ENCODE measurements at regions not wholly inside any gene's neighbourhood (a gene's known extent, or its start where the extent isn't known, plus 50 kb on each side); places are given as distances from the start of the nearest gene placed in this dataset.

DNA sequence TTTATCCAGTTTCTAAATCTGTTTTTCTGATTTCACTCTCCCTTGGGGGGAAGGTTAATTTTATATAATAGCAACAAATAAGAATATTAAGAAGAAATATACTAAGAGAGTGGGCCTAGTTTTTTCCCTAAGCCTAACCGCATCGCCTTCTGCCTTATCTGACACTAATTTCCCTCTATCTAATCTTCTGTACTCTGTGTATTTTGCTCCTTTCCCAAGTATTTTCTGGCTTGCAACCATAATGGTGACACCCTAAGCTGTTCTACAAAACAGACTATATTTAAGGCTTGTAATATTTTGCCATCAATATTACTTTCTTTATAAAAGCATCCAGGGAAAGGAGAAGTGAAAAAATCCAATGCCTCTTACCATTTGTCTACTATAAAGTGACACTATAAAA, 1168.8 kb downstream of the GALC start:
- Histone ChIP-seq H3K36me3 (ENCODE audit: insufficient read depth, low read length) (no peaks in the 10 kb centered on the region), H3F3A (ENCODE audit: insufficient read depth, low read length, poor library complexity, severe bottlenecking) (no peaks in the 10 kb centered on the region), H3K4me3 (ENCODE audit: low read length) (no peak overlapping the region), H3K4me2 (ENCODE audit: low read length) (no peak overlapping the region), H4K20me1 (ENCODE audit: insufficient read depth) (no peaks in the 10 kb centered on the region), H3K9me2 (ENCODE audit: insufficient read depth, low read length) (no peaks in the 10 kb centered on the region), H3K79me2 (replicated peaks; ENCODE audit: insufficient read depth, low read length) (no peaks in the 10 kb centered on the region), H3K9me3 (ENCODE audit: low read length) (no peaks in the 10 kb centered on the region), H3K27ac (ENCODE audit: low read length) (no peak overlapping the region), H3K9ac (ENCODE audit: low read length) (no peak overlapping the region), H3K27me3 (ENCODE audit: insufficient read depth, low read depth, low read length) (no peaks in the 10 kb centered on the region), H2AFZ (ENCODE audit: low read depth, low read length) (no peak overlapping the region)
- TF ChIP-seq POLR2AphosphoS5 (IDR thresholded peaks at IDR 0.05) = no peak

DNA sequence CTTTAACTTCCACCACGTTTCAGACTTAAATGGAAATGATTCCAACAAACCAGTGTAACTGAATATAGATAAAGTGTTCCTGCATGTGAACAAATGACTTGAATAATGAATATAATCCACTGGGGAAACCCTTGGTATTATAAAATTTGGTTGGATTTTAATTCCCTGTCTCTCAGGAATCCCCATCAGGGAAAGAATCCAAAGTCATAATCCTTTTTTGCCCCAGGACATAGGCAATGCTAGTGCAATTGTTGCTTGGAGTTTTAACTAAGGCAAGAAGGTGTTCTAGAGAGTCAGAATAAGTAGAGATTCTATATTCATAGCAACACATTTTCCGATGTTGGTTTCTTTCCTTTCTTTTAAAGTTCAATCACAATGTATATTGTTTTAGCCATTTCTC, 1169.4 kb downstream of the GALC start:
- Histone ChIP-seq H3K4me2 (ENCODE audit: low read length) (no peak overlapping the region), H3K4me3 (ENCODE audit: low read length) (no peak overlapping the region), H3K9ac (ENCODE audit: low read length) (no peak overlapping the region), H3K79me2 (replicated peaks; ENCODE audit: insufficient read depth, low read length) (no peaks in the 10 kb centered on the region), H3K36me3 (ENCODE audit: insufficient read depth, low read length) (no peaks in the 10 kb centered on the region), H3K27ac (ENCODE audit: low read length) (no peak overlapping the region), H2AFZ (ENCODE audit: low read depth, low read length) (no peak overlapping the region), H3F3A (ENCODE audit: insufficient read depth, low read length, poor library complexity, severe bottlenecking) (no peaks in the 10 kb centered on the region), H4K20me1 (ENCODE audit: insufficient read depth) (no peaks in the 10 kb centered on the region), H3K27me3 (ENCODE audit: insufficient read depth, low read depth, low read length) (no peaks in the 10 kb centered on the region), H3K9me3 (ENCODE audit: low read length) (no peaks in the 10 kb centered on the region), H3K9me2 (ENCODE audit: insufficient read depth, low read length) (no peaks in the 10 kb centered on the region)
- TF ChIP-seq, protein P1, sequence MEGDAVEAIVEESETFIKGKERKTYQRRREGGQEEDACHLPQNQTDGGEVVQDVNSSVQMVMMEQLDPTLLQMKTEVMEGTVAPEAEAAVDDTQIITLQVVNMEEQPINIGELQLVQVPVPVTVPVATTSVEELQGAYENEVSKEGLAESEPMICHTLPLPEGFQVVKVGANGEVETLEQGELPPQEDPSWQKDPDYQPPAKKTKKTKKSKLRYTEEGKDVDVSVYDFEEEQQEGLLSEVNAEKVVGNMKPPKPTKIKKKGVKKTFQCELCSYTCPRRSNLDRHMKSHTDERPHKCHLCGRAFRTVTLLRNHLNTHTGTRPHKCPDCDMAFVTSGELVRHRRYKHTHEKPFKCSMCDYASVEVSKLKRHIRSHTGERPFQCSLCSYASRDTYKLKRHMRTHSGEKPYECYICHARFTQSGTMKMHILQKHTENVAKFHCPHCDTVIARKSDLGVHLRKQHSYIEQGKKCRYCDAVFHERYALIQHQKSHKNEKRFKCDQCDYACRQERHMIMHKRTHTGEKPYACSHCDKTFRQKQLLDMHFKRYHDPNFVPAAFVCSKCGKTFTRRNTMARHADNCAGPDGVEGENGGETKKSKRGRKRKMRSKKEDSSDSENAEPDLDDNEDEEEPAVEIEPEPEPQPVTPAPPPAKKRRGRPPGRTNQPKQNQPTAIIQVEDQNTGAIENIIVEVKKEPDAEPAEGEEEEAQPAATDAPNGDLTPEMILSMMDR (IDR thresholded peaks at IDR 0.05; ENCODE audit: poor library complexity, severe bottlenecking) = no peak
- TF ChIP-seq RAD21 (conservative IDR thresholded peaks at IDR 0.05) (no peak), REST (IDR thresholded peaks at IDR 0.05; ENCODE audit: borderline replicate concordance) (no peak), SMC3 (conservative IDR thresholded peaks at IDR 0.05; ENCODE audit: poor library complexity) (no peak), EZH2 (IDR thresholded peaks at IDR 0.05; ENCODE audit: borderline replicate concordance, insufficient read depth, low read length, poor library complexity, severe bottlenecking) (no peak), EP300 (conservative IDR thresholded peaks at IDR 0.05; ENCODE audit: poor library complexity, severe bottlenecking) (no peak), TAF1 (IDR thresholded peaks at IDR 0.05; ENCODE audit: low read depth) (no peak), POLR2AphosphoS5 (IDR thresholded peaks at IDR 0.05) (no peak), MXI1 (conservative IDR thresholded peaks at IDR 0.05; ENCODE audit: poor library complexity, severe bottlenecking) (no peak)

DNA sequence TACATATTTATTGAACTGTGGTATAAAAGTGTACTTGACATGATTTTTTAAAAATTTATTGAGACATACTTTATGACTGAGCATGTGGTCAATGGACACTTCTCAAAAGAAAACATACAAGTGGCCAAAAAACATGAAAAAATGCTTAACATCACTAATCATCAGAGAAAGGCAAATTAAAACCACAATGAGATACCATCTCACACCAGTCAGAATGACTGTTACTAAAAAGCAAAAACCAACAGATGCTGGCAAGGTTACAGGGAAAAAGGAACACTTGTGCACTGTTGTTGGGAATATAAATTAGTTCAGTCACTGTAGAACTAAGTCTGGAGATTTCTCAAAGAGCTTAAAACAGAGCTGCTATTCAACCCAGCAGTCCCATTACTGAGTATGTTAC, 1177.6 kb downstream of the GALC start:
- TF ChIP-seq, protein P1 (IDR thresholded peaks at IDR 0.05; ENCODE audit: poor library complexity, severe bottlenecking) = no peak
- TF ChIP-seq SMC3 (conservative IDR thresholded peaks at IDR 0.05; ENCODE audit: poor library complexity) (no peak), RAD21 (conservative IDR thresholded peaks at IDR 0.05) (no peak), EZH2 (IDR thresholded peaks at IDR 0.05; ENCODE audit: borderline replicate concordance, insufficient read depth, low read length, poor library complexity, severe bottlenecking) (no peak), POLR2AphosphoS5 (IDR thresholded peaks at IDR 0.05) (no peak), REST (IDR thresholded peaks at IDR 0.05; ENCODE audit: borderline replicate concordance) (no peak), TAF1 (IDR thresholded peaks at IDR 0.05; ENCODE audit: low read depth) (no peak), EP300 (conservative IDR thresholded peaks at IDR 0.05; ENCODE audit: poor library complexity, severe bottlenecking) (no peak), MXI1 (conservative IDR thresholded peaks at IDR 0.05; ENCODE audit: poor library complexity, severe bottlenecking) (no peak)
- no peak overlapping the region for H3K4me3 ChIP-seq (ENCODE audit: low read length)
- H3K9me2 ChIP-seq (ENCODE audit: insufficient read depth, low read length) = no peaks in the 10 kb centered on the region
- no peaks in the 10 kb centered on the region for H3F3A ChIP-seq (ENCODE audit: insufficient read depth, low read length, poor library complexity, severe bottlenecking)
- H3K9ac ChIP-seq (ENCODE audit: low read length) = no peak overlapping the region
- no peak overlapping the region for H3K27ac ChIP-seq (ENCODE audit: low read length)
- no peak overlapping the region for H3K4me2 ChIP-seq (ENCODE audit: low read length)
- H3K9me3 ChIP-seq (ENCODE audit: low read length) = no peaks in the 10 kb centered on the region
- H2AFZ ChIP-seq (ENCODE audit: low read depth, low read length) = no peak overlapping the region
- no peaks in the 10 kb centered on the region for H3K27me3 ChIP-seq (ENCODE audit: insufficient read depth, low read depth, low read length)
- H4K20me1 ChIP-seq (ENCODE audit: insufficient read depth) = no peaks in the 10 kb centered on the region
- H3K79me2 ChIP-seq (replicated peaks; ENCODE audit: insufficient read depth, low read length) = no peaks in the 10 kb centered on the region
- no peaks in the 10 kb centered on the region for H3K36me3 ChIP-seq (ENCODE audit: insufficient read depth, low read length)
